Type B pancreatic cell (in vitro differentiated cells): ENCODE measurements at regions not wholly inside any gene's neighbourhood (a gene's known extent, or its start where the extent isn't known, plus 50 kb on each side); places are given as distances from the start of the nearest gene placed in this dataset.

Experiments used
- DNase-seq: peaks from one replicate; pipeline ENCODE4 v3.0.0; 2021; ENCODE audit warnings: mixed read lengths; ENCODE audit not compliant: unreplicated experiment; ENCODE audit errors: extremely low spot score
- H3K27ac Mint-ChIP-seq: 2 replicates; pipeline ENCODE4 v1.8.0; 2021; ENCODE audit warnings: mild to moderate bottlenecking, mixed read lengths
- H3K27me3 Mint-ChIP-seq: 2 replicates; pipeline ENCODE4 v1.8.0; 2021; ENCODE audit warnings: mixed read lengths
- H3K36me3 Mint-ChIP-seq: 2 replicates; pipeline ENCODE4 v1.8.0; 2021; ENCODE audit warnings: mixed read lengths
- H3K4me1 Mint-ChIP-seq: one replicate; pipeline ENCODE4 v1.8.0; 2021; ENCODE audit warnings: mixed read lengths; ENCODE audit not compliant: unreplicated experiment
- H3K4me3 Mint-ChIP-seq: 2 replicates; pipeline ENCODE4 v1.8.0; 2021; ENCODE audit warnings: mild to moderate bottlenecking, mixed read lengths
- H3K9me3 Mint-ChIP-seq: 2 replicates; pipeline ENCODE4 v1.8.0; 2021; ENCODE audit warnings: mixed read lengths
- CTCF ChIP-seq: fragments of 200-600 bp; sonication (generic); conservative IDR thresholded peaks from 2 replicates; pipeline ENCODE4 v1.5.0; 2021; ENCODE audit warnings: antibody characterized with exemption, mild to moderate bottlenecking

GRCh38 chr14:106302661-106303060 is 776.3 kb downstream of the TMEM121 start:
- Mint-ChIP-seq H3K27ac (no peak overlapping the region), H3K9me3 (peaks cover 8% of the 10 kb centered on the region), H3K4me1 (no peaks in the 10 kb centered on the region), H3K36me3 (no peaks in the 10 kb centered on the region), H3K27me3 (no peaks in the 10 kb centered on the region), H3K4me3 (no peak overlapping the region)
- no peak for TF ChIP-seq CTCF
- no peak for DNase-seq

- Mint-ChIP-seq H3K27me3 (no peaks in the 10 kb centered on the region), H3K4me3 (no peak overlapping the region), H3K9me3 (peaks cover 6% of the 10 kb centered on the region), H3K27ac (no peak overlapping the region), H3K4me1 (no peaks in the 10 kb centered on the region), H3K36me3 (no peaks in the 10 kb centered on the region)
- TF ChIP-seq CTCF, result no peak
- no peak for DNase-seq
Measured at GRCh38 chr14:106304271-106304670, 777.9 kb downstream of the TMEM121 start.

- TF ChIP-seq CTCF, result peak; percentile 59
- Mint-ChIP-seq H3K27me3 (no peaks in the 10 kb centered on the region), H3K4me3 (no peak overlapping the region), H3K27ac (no peak overlapping the region), H3K4me1 (no peaks in the 10 kb centered on the region), H3K9me3 (peaks cover 15% of the 10 kb centered on the region), H3K36me3 (no peaks in the 10 kb centered on the region)
- DNase-seq, result no peak
Measured at GRCh38 chr14:106308839-106309389, 782.5 kb downstream of the TMEM121 start.

GRCh38 chr14:106309423-106309822 is 783.0 kb downstream of the TMEM121 start:
- H3K27ac Mint-ChIP-seq, result no peak overlapping the region
- H3K36me3 Mint-ChIP-seq, result no peaks in the 10 kb centered on the region
- no peak for DNase-seq
- TF ChIP-seq CTCF, result no peak
- H3K27me3 Mint-ChIP-seq, result no peaks in the 10 kb centered on the region
- H3K4me3 Mint-ChIP-seq, result no peak overlapping the region
- no peaks in the 10 kb centered on the region for H3K4me1 Mint-ChIP-seq
- peaks cover 15% of the 10 kb centered on the region for H3K9me3 Mint-ChIP-seq

- no peak overlapping the region for H3K27ac Mint-ChIP-seq
- no peaks in the 10 kb centered on the region for H3K4me1 Mint-ChIP-seq
- no peak for DNase-seq
- peaks cover 5% of the 10 kb centered on the region for H3K9me3 Mint-ChIP-seq
- no peaks in the 10 kb centered on the region for H3K27me3 Mint-ChIP-seq
- no peaks in the 10 kb centered on the region for H3K36me3 Mint-ChIP-seq
- no peak overlapping the region for H3K4me3 Mint-ChIP-seq
- TF ChIP-seq CTCF, result no peak
Measured at GRCh38 chr14:106315436-106315835, 789.1 kb downstream of the TMEM121 start.

GRCh38 chr14:106317593-106317992 is 791.2 kb downstream of the TMEM121 start:
- no peaks in the 10 kb centered on the region for H3K36me3 Mint-ChIP-seq
- no peaks in the 10 kb centered on the region for H3K4me1 Mint-ChIP-seq
- H3K9me3 Mint-ChIP-seq, result no peaks in the 10 kb centered on the region

More at GRCh38 chr14:106317593-106317992, 791.2 kb downstream of the TMEM121 start:
- DNase-seq, result no peak
- TF ChIP-seq CTCF, result no peak
- no peak overlapping the region for H3K27ac Mint-ChIP-seq
- H3K27me3 Mint-ChIP-seq, result no peaks in the 10 kb centered on the region
- no peak overlapping the region for H3K4me3 Mint-ChIP-seq
